ENCODE measurements at regions not wholly inside any gene's neighbourhood (a gene's known extent, or its start where the extent isn't known, plus 50 kb on each side); places are given as distances from the start of the nearest gene placed in this dataset.

DNA sequence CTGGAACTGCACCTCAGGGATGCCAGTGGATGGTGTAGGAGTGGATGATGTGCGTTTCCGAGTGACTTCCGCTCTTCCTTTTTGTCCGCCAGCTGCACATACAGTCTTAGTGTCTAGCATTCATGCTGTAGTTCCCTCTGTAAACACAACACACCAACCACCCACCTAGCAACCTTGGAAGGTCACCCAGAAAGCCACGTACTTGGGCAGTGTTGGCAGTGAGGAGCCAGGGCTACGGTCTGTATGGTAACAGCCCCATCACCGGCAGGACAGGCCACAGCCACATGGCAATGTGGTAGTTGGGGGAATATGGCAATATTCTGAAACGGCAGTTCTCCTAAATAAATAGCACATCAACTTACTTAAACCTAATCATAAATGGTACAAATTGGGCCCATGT lies 613.5 kb upstream of the MGMT start:
- ChIA-PET RAD21 (ENCODE audit: low non-redundant PET in 1 of 2, low total read pairs in 2 of 2, uncharacterized antibody in 2 of 2, unreplicated experiment in 2 of 2) (no interaction called here), POLR2A (no interaction called here), CTCF (no interaction called here)
- Histone ChIP-seq H3K4me1 (ENCODE audit: control insufficient read depth in 1 of 2, insufficient read depth in 2 of 2, low read length in 2 of 2) (no peaks in the 10 kb centered on the region), H2AFZ (ENCODE audit: low read depth, low read length, poor library complexity, severe bottlenecking) (no peak overlapping the region), H3K79me2 (ENCODE audit: insufficient read depth, low read length) (no peaks in the 10 kb centered on the region), H3K4me3 (replicated peaks in 1 of 2; ENCODE audit: low read depth in 1 of 2, low read length in 2 of 2) (no peak overlapping the region), H4K20me1 (ENCODE audit: insufficient read depth) (no peaks in the 10 kb centered on the region), H3K27ac (ENCODE audit: low read depth, low read length) (no peak overlapping the region), H3K9me3 (ENCODE audit: control insufficient read depth in 1 of 2, insufficient read depth in 1 of 2, low read depth in 1 of 2, low read length in 2 of 2) (no peaks in the 10 kb centered on the region), H3K9ac (ENCODE audit: low read length) (no peak overlapping the region), H3K9me2 (ENCODE audit: insufficient read depth) (no peaks in the 10 kb centered on the region), H3K36me3 (ENCODE audit: control insufficient read depth in 1 of 2, insufficient read depth in 2 of 2, low read length in 2 of 2) (no peaks in the 10 kb centered on the region), H3K4me2 (ENCODE audit: low read length) (no peak overlapping the region), H3K27me3 (ENCODE audit: insufficient read depth, low read length) (peaks cover 46% of the 10 kb centered on the region; the same call in 1 of the 2 replicates)
- no peak for DNase-seq (ENCODE audit: low read depth, low spot score)
- no TSS peak for BruUV-seq (replicated peaks)
- TF ChIP-seq EGR1 (IDR thresholded peaks at IDR 0.05; ENCODE audit: low read depth), result no peak
- TF ChIP-seq, protein P1, sequence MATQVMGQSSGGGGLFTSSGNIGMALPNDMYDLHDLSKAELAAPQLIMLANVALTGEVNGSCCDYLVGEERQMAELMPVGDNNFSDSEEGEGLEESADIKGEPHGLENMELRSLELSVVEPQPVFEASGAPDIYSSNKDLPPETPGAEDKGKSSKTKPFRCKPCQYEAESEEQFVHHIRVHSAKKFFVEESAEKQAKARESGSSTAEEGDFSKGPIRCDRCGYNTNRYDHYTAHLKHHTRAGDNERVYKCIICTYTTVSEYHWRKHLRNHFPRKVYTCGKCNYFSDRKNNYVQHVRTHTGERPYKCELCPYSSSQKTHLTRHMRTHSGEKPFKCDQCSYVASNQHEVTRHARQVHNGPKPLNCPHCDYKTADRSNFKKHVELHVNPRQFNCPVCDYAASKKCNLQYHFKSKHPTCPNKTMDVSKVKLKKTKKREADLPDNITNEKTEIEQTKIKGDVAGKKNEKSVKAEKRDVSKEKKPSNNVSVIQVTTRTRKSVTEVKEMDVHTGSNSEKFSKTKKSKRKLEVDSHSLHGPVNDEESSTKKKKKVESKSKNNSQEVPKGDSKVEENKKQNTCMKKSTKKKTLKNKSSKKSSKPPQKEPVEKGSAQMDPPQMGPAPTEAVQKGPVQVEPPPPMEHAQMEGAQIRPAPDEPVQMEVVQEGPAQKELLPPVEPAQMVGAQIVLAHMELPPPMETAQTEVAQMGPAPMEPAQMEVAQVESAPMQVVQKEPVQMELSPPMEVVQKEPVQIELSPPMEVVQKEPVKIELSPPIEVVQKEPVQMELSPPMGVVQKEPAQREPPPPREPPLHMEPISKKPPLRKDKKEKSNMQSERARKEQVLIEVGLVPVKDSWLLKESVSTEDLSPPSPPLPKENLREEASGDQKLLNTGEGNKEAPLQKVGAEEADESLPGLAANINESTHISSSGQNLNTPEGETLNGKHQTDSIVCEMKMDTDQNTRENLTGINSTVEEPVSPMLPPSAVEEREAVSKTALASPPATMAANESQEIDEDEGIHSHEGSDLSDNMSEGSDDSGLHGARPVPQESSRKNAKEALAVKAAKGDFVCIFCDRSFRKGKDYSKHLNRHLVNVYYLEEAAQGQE (IDR thresholded peaks at IDR 0.05; ENCODE audit: low read depth), result no peak
- TF ChIP-seq ZFX (IDR thresholded peaks at IDR 0.05), result no peak
- TF ChIP-seq POLR2AphosphoS5 (IDR thresholded peaks at IDR 0.05; ENCODE audit: low read depth, low read length), result no peak
- TF ChIP-seq SP1 (IDR thresholded peaks at IDR 0.05; ENCODE audit: low read depth), result no peak
- TF ChIP-seq, protein P2, sequence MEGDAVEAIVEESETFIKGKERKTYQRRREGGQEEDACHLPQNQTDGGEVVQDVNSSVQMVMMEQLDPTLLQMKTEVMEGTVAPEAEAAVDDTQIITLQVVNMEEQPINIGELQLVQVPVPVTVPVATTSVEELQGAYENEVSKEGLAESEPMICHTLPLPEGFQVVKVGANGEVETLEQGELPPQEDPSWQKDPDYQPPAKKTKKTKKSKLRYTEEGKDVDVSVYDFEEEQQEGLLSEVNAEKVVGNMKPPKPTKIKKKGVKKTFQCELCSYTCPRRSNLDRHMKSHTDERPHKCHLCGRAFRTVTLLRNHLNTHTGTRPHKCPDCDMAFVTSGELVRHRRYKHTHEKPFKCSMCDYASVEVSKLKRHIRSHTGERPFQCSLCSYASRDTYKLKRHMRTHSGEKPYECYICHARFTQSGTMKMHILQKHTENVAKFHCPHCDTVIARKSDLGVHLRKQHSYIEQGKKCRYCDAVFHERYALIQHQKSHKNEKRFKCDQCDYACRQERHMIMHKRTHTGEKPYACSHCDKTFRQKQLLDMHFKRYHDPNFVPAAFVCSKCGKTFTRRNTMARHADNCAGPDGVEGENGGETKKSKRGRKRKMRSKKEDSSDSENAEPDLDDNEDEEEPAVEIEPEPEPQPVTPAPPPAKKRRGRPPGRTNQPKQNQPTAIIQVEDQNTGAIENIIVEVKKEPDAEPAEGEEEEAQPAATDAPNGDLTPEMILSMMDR (IDR thresholded peaks at IDR 0.05 in 2 of 3, conservative IDR thresholded peaks at IDR 0.05 in 1 of 3; ENCODE audit: borderline replicate concordance in 1 of 3, insufficient read depth in 1 of 3, low read depth in 2 of 3, low read length in 2 of 3), result no peak
- no peak for TF ChIP-seq FOSL1 (IDR thresholded peaks at IDR 0.05; ENCODE audit: low read depth)
- no peak for TF ChIP-seq ZNF274 (IDR thresholded peaks at IDR 0.05; ENCODE audit: low read depth, low read length)
- TF ChIP-seq YY1 (IDR thresholded peaks at IDR 0.05; ENCODE audit: extremely low read depth, insufficient replicate concordance, low read depth, low read length), result no peak
- TF ChIP-seq CBX3 (IDR thresholded peaks at IDR 0.05; ENCODE audit: low read depth), result no peak
- TF ChIP-seq, protein P3, sequence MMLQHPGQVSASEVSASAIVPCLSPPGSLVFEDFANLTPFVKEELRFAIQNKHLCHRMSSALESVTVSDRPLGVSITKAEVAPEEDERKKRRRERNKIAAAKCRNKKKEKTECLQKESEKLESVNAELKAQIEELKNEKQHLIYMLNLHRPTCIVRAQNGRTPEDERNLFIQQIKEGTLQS (IDR thresholded peaks at IDR 0.05), result no peak
- no peak for TF ChIP-seq POLR2A (IDR thresholded peaks at IDR 0.05; ENCODE audit: borderline replicate concordance, extremely low read depth, insufficient read depth, insufficient read length)
- TF ChIP-seq EZH2 (IDR thresholded peaks at IDR 0.05), result no peak
- no peak for TF ChIP-seq RAD21 (IDR thresholded peaks at IDR 0.05; ENCODE audit: low read depth)
- intact Hi-C loops (cut with micrococcal nuclease), result no loop called here
- no peak for ATAC-seq
